Cardiac muscle cell (in vitro differentiated cells and primary cell): ENCODE measurements at regions not wholly inside any gene's neighbourhood (a gene's known extent, or its start where the extent isn't known, plus 50 kb on each side); places are given as distances from the start of the nearest gene placed in this dataset.

Experiments used
- DNase-seq, 2 donors: peaks; one replicate each; pipeline versions ENCODE4 v3.0.0 to v3.0.0-alpha.2; 2010 to 2017; ENCODE audit warnings: low read depth in 1 of 2, low spot score in 1 of 2
- H3K27ac ChIP-seq: fragments of 200-600 bp; sonication (generic); 2 replicates; pipeline ENCODE4 v1.5.1; 2016
- H3K27me3 ChIP-seq: fragments of 200-600 bp; sonication (generic); 2 replicates; pipeline ENCODE4 v1.6.0; 2016; ENCODE audit warnings: control low read depth
- H3K36me3 ChIP-seq: fragments of 200-600 bp; sonication (generic); 2 replicates; pipeline ENCODE4 v1.5.1; 2016; ENCODE audit warnings: control low read depth
- H3K4me1 ChIP-seq: fragments of 200-600 bp; sonication (generic); 2 replicates; pipeline ENCODE4 v1.8.1; 2017; ENCODE audit warnings: low read depth, mild to moderate bottlenecking, mixed run types
- H3K4me3 ChIP-seq: fragments of 200-600 bp; sonication (generic); 2 replicates; pipeline ENCODE4 v1.5.1; 2016; ENCODE audit warnings: mild to moderate bottlenecking
- H3K9me3 ChIP-seq: fragments of 200-600 bp; sonication (generic); 2 replicates; pipeline ENCODE4 v1.5.1; 2017; ENCODE audit warnings: low read depth, mild to moderate bottlenecking, control low read depth
- CTCF ChIP-seq: IDR thresholded peaks from 2 replicates; pipeline ENCODE4 v1.5.1; 2012; ENCODE audit warnings: low read depth, mild to moderate bottlenecking, low read length

- Histone ChIP-seq H3K27ac (no peak overlapping the region), H3K27me3 (no peaks in the 10 kb centered on the region), H3K9me3 (no peaks in the 10 kb centered on the region), H3K36me3 (no peaks in the 10 kb centered on the region), H3K4me1 (no peaks in the 10 kb centered on the region), H3K4me3 (no peak overlapping the region)
- no peak for DNase-seq
- TF ChIP-seq CTCF = no peak
Observed at GRCh38 chr4:133800966-133801365, 400.6 kb downstream of the PABPC4L start.

- Histone ChIP-seq H3K4me1 (no peaks in the 10 kb centered on the region), H3K4me3 (no peak overlapping the region), H3K27ac (no peak overlapping the region), H3K9me3 (no peaks in the 10 kb centered on the region), H3K27me3 (no peaks in the 10 kb centered on the region), H3K36me3 (no peaks in the 10 kb centered on the region)
- DNase-seq = peak in 1 of 2 donors; percentile 35
- no peak for TF ChIP-seq CTCF
Observed at GRCh38 chr4:133799717-133800315, 401.8 kb downstream of the PABPC4L start.

GRCh38 chr4:133777661-133778060 lies 423.9 kb downstream of the PABPC4L start:
- no peak overlapping the region for H3K27ac ChIP-seq
- no peaks in the 10 kb centered on the region for H3K27me3 ChIP-seq
- no peaks in the 10 kb centered on the region for H3K4me1 ChIP-seq
- H3K4me3 ChIP-seq = no peak overlapping the region
- no peak for DNase-seq
- no peaks in the 10 kb centered on the region for H3K9me3 ChIP-seq
- TF ChIP-seq CTCF = no peak
- no peaks in the 10 kb centered on the region for H3K36me3 ChIP-seq

- Histone ChIP-seq H3K9me3 (no peaks in the 10 kb centered on the region), H3K4me3 (no peak overlapping the region), H3K27me3 (no peaks in the 10 kb centered on the region), H3K36me3 (no peaks in the 10 kb centered on the region), H3K4me1 (no peaks in the 10 kb centered on the region), H3K27ac (no peak overlapping the region)
- DNase-seq = no peak
- no peak for TF ChIP-seq CTCF
Observed at GRCh38 chr4:133776961-133777360, 424.6 kb downstream of the PABPC4L start.

- Histone ChIP-seq H3K27ac (no peak overlapping the region), H3K27me3 (no peaks in the 10 kb centered on the region), H3K9me3 (no peaks in the 10 kb centered on the region), H3K4me3 (no peak overlapping the region), H3K36me3 (no peaks in the 10 kb centered on the region), H3K4me1 (no peaks in the 10 kb centered on the region)
- no peak for TF ChIP-seq CTCF
- no peak for DNase-seq
Observed at GRCh38 chr4:133776503-133776902, 425.1 kb downstream of the PABPC4L start.
